Right ventricle myocardium superior (tissue), 1 donor: ENCODE measurements at regions not wholly inside any gene's neighbourhood (a gene's known extent, or its start where the extent isn't known, plus 50 kb on each side); places are given as distances from the start of the nearest gene placed in this dataset.

Experiments used
- ATAC-seq: fragments of 200-7000 bp; cut with Tn5 transposase; one replicate; pipeline ENCODE4 v1.9.1; 2020; ENCODE audit warnings: mild to moderate bottlenecking; ENCODE audit not compliant: poor library complexity
- DNase-seq: peaks from one replicate; pipeline ENCODE4 v3.0.0-alpha.2; 2020
- intact Hi-C: fragments of 100-400 bp; cut with DNase I; formaldehyde crosslinking; loops from one replicate; pipeline ENCODE4 v1.11.2; 2022
- donor health status: DM: no; HTN: yes; CAD: no; lungs with severe emphysema.

- no peak for ATAC-seq
- DNase-seq = no peak
- intact Hi-C loops = no loop called here
Observed at GRCh38 chr3:127391436-127392155, 103.8 kb upstream of the PRR20G start.

DNA sequence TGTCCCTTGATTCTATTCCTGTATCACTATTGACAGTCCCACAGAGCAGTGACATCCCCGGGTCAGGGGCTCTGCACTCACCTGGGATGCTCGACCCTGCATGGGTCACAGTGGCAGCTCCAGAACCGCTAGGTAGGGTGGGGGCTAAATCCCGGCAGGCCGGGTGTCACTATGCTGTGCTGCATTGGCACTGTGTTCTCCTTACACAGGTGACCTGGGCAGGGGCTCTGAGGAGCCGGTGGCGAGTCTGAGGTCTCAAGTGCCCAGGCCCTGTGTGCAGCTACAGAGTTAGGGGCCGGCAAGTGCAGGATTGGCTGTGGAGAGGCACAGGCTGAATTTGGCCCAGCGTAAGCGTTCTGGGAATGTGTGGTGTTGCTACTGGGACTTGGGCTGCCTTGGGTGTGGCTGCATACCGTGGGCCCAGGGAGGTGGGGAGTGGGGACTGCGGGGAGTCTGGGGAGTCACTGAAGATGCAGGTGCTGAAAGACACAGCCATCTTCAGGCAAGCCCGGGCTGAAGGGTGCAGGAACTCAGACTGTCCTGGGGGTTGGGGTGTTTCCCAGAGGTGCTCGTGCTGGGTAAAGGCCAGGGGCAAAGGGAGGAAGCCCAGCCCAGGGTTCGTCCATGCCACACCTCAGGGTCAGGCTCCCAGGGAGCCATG, 102.6 kb upstream of the PRR20G start:
- no peak for ATAC-seq
- intact Hi-C loops = no loop called here
- no peak for DNase-seq

GRCh38 chr3:127389913-127390312, 102.1 kb upstream of the PRR20G start:
- intact Hi-C loops = no loop called here
- ATAC-seq (no peak), DNase-seq (no peak)

- DNase-seq (no peak), ATAC-seq (no peak)
- intact Hi-C loops = no loop called here
Observed at GRCh38 chr3:127389420-127389819, 101.6 kb upstream of the PRR20G start.

DNA sequence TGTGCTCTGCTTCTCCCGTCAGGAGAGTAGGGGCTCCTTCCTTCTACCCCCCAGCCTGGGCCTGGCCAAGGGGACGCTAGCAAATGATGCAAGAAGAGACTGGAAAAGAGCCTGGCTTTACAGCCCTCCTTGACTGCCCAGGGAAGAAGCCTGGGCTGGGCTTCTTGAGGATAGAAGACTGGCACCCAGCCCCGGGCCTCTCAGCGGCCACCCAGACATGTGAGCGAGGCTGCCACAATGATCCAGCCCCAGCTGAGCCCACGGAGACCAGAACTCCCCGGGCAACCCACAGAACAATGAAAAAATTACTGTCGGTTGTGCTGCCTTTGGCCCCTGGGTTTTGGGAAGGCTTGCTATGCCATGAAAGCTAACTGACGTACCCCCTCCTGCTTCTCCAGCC, 100.6 kb upstream of the PRR20G start:
- ATAC-seq (no peak), DNase-seq (no peak)

DNA sequence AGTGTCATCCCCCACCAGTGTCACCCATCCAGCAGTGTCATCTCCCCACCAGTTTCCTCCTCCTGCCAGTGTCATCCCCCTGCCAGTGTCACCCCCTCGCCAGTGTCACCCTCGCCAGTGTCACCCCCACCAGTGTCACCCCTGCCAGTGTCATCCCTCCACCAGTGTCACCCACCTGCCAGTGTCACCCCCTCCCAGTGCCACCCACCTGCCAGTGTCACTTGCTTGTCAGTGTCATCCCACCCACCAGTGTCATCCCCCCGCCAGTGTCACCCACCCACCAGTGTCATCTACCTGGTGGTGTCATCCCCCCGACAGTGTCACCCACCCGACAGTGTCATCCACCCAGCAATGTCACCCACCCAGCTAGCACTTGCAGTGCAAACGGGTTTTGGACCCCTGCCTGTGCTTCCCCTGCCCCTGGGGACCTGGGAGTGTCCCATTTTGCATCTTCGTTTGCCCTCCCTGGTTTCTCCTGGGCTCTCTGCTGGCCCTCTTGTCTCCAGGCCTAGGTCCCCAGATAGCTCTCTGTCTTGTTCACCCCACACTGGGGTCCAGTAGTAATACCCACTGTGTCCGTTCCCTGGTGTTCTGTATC, 99.8 kb upstream of the PRR20G start:
- intact Hi-C loops = no loop called here
- DNase-seq (no peak), ATAC-seq (no peak)

More for the DNA sequence above, 100.6 kb upstream of the PRR20G start:
- intact Hi-C loops = no loop called here

DNA sequence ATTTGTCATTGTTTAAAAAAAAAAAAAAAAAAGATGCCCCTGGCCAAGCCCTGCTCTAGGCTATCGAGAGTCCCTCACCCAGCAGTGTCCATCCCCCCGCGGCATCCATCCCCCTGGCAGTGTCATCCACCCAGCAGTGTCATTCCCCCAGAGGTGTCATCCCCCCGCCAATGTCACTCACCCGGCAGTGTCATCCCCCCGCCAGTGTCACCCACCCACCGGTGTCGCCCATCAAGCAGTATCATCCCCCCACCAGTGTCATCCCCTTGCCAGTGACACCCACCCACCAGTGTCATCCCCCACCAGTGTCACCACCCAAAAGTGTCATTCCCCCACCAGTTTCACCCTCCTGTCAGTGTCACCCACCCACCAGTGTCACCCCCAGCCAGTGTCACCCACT, 99.3 kb upstream of the PRR20G start:
- intact Hi-C loops = no loop called here
- no peak for DNase-seq
- no peak for ATAC-seq

DNA sequence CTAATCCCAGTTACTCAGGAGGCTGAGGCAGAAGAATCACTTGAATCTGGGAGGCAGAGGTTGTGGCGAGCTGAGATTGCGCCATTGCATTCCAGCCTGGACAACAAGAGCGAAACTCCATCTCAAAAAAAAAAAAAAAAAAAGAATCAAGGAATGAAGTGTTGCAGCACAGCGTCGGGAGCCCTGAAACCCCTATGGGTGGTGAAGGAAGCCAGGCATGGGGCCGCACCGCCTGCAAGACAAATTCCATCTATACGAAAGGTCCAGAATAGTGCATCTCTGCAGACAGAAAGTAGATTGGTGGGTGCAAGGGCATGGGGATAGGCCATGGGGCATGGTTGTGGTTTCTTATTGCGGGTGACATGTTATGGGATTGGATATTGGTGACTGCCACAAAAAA, 98.6 kb upstream of the PRR20G start:
- no peak for ATAC-seq
- intact Hi-C loops = no loop called here
- DNase-seq = no peak

- intact Hi-C loops = no loop called here
- ATAC-seq = no peak
- no peak for DNase-seq
Observed at GRCh38 chr3:127385540-127385870, 97.7 kb upstream of the PRR20G start.

GRCh38 chr3:127384717-127385539, 97.1 kb upstream of the PRR20G start:
- intact Hi-C loops = no loop called here
- no peak for DNase-seq
- no peak for ATAC-seq

GRCh38 chr3:127383656-127384179, 95.9 kb upstream of the PRR20G start:
- no peak for ATAC-seq
- intact Hi-C loops = no loop called here
- DNase-seq = no peak

GRCh38 chr3:127377801-127378655, 90.2 kb upstream of the PRR20G start:
- ATAC-seq = no peak
- DNase-seq = no peak
- intact Hi-C loops = no loop called here

DNA sequence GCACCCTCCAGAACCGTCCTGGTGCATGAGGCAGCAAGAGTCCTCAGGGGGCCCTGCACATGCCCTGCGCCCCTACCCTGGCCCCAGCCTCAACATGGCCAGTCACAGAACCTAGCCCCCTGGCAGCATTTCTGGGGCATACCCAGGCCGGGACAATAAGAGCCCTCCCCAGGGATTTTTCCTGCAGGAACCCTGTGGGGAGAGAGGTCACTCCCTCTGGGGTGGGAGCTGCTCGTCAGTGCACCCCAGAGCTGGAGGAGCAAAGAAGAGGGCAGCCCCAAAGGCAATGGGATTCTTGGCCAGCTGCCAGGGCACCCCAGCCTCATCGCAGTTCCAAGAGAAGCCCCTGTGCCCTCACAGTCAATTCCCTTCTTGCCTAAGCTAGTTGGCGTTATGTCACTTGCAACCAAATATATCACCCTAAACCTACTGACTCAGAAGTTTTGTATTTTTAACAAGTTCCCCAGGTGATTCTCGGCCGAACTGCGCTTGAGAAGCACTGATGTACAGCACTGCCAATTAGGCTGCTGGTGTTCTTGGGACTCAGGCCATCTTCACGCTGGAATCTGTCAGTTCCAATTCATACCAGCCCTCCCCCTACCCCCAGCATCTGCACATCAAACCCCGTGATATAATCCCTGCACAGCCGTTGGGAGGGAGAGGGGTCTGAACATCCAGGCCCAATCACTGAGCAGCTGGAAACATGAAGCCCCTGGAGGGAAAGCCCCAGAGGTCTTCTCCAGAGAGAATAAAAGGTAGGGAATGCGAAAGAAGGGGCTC, 87.5 kb upstream of the PRR20G start:
- ATAC-seq = no peak
- DNase-seq = no peak
- intact Hi-C loops = no loop called here

- ATAC-seq (no peak), DNase-seq (no peak)
- intact Hi-C loops = no loop called here
Observed at GRCh38 chr3:127374086-127375010, 86.5 kb upstream of the PRR20G start.

- intact Hi-C loops = no loop called here
- ATAC-seq (no peak), DNase-seq (no peak)
Observed at GRCh38 chr3:127373441-127374085, 85.7 kb upstream of the PRR20G start.

DNA sequence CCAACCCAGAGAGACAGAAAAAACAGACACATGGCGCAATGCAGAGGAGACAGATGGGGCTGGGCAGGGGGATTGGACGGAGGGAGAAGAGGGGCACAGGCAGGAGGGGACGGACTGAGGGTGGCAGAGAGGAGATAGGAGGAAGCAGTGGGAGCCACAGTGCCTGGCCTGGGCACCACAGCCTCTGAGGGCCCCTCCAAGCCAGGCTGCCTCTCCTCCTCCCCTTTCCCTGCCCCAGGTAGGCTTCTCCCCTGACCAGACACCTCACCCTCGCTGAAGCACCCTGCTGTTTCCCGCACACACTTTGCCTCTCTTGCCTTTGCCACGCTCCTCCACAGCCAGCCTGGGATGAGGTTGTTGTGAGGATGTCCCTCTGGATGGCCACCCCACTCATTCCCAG, 84.0 kb upstream of the PRR20G start:
- DNase-seq (no peak), ATAC-seq (no peak)
- intact Hi-C loops = no loop called here
